ENCODE measurements at regions not wholly inside any gene's neighbourhood (a gene's known extent, or its start where the extent isn't known, plus 50 kb on each side); places are given as distances from the start of the nearest gene placed in this dataset.

GRCh38 chr2:12867631-12868287 is 151.0 kb downstream of the TRIB2 start:
- no peak for TF ChIP-seq CTCF (conservative IDR thresholded peaks at IDR 0.05)
- TF ChIP-seq ZFX (IDR thresholded peaks at IDR 0.05) = no peak

Data from C4-2B (cell line).